Activated B cell treated with CpG ODN at 0.5 μM for 24 hours (primary cell): ENCODE measurements at regions not wholly inside any gene's neighbourhood (a gene's known extent, or its start where the extent isn't known, plus 50 kb on each side); places are given as distances from the start of the nearest gene placed in this dataset.

Experiments
- ATAC-seq: fragments of 200-7000 bp; cut with Tn5 transposase; one replicate; pipeline ENCODE4 v1.10.0; 2021; ENCODE audit warnings: low read depth, mild to moderate bottlenecking, moderate library complexity
- CTCF ChIA-PET: fragments of 350-600 bp; sonication (Branson Sonifier 250); formaldehyde crosslinking; loops from one replicate; lab custom pipeline; 2021; ENCODE audit warnings: antibody characterized with exemption; lab: Charles Lee
- POLR2A ChIA-PET: fragments of 350-600 bp; sonication (Branson Sonifier 250); formaldehyde crosslinking; loops from one replicate; lab custom pipeline; 2021; ENCODE audit warnings: antibody characterized with exemption; lab: Charles Lee
- DNase-seq: peaks from one replicate; pipeline ENCODE4 v3.0.0; 2022
- H3K27ac Mint-ChIP-seq: one replicate; pipeline ENCODE4 v1.8.0; 2020; ENCODE audit warnings: mixed read lengths
- H3K27me3 Mint-ChIP-seq: one replicate; pipeline ENCODE4 v1.8.0; 2021; ENCODE audit warnings: mixed read lengths
- H3K36me3 Mint-ChIP-seq: one replicate; pipeline ENCODE4 v1.8.0; 2021; ENCODE audit warnings: low read depth, mixed read lengths
- H3K4me1 Mint-ChIP-seq: one replicate; pipeline ENCODE4 v1.8.0; 2021; ENCODE audit warnings: mixed read lengths
- H3K4me3 Mint-ChIP-seq: one replicate; pipeline ENCODE4 v1.8.0; 2020; ENCODE audit warnings: mild to moderate bottlenecking, mixed read lengths
- H3K9me3 Mint-ChIP-seq: one replicate; pipeline ENCODE4 v1.8.0; 2020; ENCODE audit warnings: mixed read lengths
- intact Hi-C: fragments of 100-400 bp; cut with micrococcal nuclease; formaldehyde crosslinking; loops from one replicate; pipeline ENCODE4 v1.15.1; 2024
- TF ChIP-seq, protein P1 (sequence below): fragments of 200-600 bp; IDR thresholded peaks from one replicate; pipeline ENCODE4 v1.8.0; 2022; ENCODE audit warnings: antibody characterized with exemption, mild to moderate bottlenecking

DNA sequence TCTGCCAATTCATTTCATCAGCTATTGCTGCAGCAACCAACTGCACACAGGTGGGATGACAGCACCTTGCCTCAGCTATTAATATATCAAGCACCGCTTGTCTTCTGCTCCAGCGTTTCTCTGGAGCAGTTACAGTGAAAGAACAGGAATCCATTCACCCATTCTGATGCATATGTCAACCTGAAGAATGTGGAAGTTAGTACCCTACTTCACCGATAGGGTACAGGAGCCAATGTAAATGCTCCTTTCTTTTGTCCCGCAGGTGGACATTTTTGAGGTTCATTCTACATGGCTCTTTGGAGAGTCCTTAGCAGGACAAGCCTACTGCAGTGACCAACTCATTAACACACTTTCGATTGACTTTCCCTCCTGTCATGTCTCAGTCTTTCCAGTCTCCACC is 104.4 kb upstream of the PRNP start:
- no peaks in the 10 kb centered on the region for H3K36me3 Mint-ChIP-seq
- POLR2A ChIA-PET = no interaction called here
- ATAC-seq = no peak
- no peaks in the 10 kb centered on the region for H3K9me3 Mint-ChIP-seq
- no peak for DNase-seq
- H3K4me1 Mint-ChIP-seq = no peaks in the 10 kb centered on the region
- TF ChIP-seq, protein P1, sequence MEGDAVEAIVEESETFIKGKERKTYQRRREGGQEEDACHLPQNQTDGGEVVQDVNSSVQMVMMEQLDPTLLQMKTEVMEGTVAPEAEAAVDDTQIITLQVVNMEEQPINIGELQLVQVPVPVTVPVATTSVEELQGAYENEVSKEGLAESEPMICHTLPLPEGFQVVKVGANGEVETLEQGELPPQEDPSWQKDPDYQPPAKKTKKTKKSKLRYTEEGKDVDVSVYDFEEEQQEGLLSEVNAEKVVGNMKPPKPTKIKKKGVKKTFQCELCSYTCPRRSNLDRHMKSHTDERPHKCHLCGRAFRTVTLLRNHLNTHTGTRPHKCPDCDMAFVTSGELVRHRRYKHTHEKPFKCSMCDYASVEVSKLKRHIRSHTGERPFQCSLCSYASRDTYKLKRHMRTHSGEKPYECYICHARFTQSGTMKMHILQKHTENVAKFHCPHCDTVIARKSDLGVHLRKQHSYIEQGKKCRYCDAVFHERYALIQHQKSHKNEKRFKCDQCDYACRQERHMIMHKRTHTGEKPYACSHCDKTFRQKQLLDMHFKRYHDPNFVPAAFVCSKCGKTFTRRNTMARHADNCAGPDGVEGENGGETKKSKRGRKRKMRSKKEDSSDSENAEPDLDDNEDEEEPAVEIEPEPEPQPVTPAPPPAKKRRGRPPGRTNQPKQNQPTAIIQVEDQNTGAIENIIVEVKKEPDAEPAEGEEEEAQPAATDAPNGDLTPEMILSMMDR = no peak
- H3K27me3 Mint-ChIP-seq = peaks cover 37% of the 10 kb centered on the region
- no peak overlapping the region for H3K27ac Mint-ChIP-seq
- intact Hi-C loops = no loop called here
- CTCF ChIA-PET = no interaction called here
- H3K4me3 Mint-ChIP-seq = no peak overlapping the region

DNA sequence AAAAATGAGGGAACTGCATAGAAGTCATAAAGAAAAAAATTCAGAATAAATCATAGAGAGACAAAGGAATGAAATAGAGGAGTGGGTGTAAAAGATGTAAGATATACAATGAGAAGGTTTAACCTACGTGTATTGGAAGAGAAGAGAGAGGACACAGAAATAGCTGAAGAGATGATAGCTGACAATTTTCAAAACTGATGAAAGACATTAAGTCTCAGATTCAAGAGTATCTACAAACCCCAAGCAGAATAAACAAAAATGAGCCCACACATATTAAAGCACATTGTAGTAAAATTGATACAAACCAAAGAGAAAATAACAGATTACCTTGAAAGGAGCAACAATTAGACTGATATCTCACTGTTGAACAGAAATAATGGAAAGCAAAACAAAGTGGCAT is 107.9 kb upstream of the PRNP start:
- peaks cover 41% of the 10 kb centered on the region for H3K27me3 Mint-ChIP-seq
- CTCF ChIA-PET = no interaction called here

DNA sequence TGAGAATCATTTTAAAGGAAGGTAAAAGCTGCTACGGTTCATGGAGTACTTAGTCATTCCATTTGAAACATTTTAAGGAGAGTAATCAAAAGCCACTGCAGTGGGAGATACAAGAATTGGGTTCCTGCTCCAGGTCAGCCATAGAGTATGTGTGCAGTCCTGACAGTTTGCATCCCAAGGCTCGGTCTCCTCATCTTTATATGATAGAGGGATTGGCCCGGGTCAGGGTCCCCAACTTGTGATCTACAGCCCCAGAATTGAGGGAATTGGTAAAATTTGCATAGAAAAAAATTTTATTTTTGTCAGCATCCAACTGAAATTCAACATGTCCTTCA is 111.9 kb upstream of the PRNP start:
- intact Hi-C loops = no loop called here
- H3K27ac Mint-ChIP-seq = no peak overlapping the region
- no peaks in the 10 kb centered on the region for H3K9me3 Mint-ChIP-seq
- ChIA-PET CTCF (no interaction called here), POLR2A (no interaction called here)
- H3K4me3 Mint-ChIP-seq = no peak overlapping the region
- no peak for DNase-seq
- H3K4me1 Mint-ChIP-seq = no peaks in the 10 kb centered on the region
- H3K27me3 Mint-ChIP-seq = peaks cover 31% of the 10 kb centered on the region
- TF ChIP-seq, protein P1 = no peak
- H3K36me3 Mint-ChIP-seq = no peaks in the 10 kb centered on the region
- ATAC-seq = no peak

More for the DNA sequence above, 107.9 kb upstream of the PRNP start:
- intact Hi-C loops = no loop called here
- ATAC-seq (no peak), DNase-seq (no peak)
- H3K36me3 Mint-ChIP-seq = no peaks in the 10 kb centered on the region
- H3K27ac Mint-ChIP-seq = no peak overlapping the region
- no peaks in the 10 kb centered on the region for H3K9me3 Mint-ChIP-seq
- no peak overlapping the region for H3K4me3 Mint-ChIP-seq
- POLR2A ChIA-PET = no interaction called here
- H3K4me1 Mint-ChIP-seq = no peaks in the 10 kb centered on the region
- TF ChIP-seq, protein P1 = no peak

DNA sequence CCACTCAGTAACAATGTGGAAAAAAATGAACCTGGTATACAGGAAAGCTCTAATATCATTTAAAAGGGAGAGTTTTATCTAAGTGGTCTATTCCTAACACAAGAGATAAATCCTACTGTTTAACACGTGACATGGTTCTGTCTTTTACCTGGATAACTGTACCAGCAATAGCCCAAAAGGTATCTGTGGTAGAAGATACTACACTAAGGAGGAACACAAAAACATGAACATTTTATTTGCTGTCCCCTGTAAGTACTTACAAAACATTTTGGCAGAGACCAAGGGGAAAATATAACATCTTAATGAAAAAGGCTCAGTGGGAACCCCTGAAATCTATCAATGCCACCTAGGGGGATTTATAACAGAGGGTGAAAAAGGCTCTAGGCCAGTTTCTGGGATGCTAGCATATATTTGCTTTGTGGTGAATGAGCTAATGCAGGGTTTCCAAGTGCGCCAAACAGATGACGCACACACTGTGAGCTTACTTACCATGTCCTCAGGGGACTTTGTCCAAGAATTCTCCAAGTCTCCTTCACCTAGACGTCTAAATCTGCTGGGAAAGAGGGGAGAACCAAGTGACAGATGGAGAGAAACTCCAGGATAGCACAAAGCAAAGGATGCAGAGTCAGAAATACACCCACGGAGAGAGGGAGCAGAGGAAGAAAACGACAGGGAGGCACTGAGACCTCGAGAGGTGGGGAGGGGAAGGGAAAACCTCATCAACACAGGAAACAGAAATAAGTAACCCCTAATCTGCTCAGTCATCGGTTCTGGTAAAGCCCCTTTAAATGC is 112.5 kb upstream of the PRNP start:
- peaks cover 31% of the 10 kb centered on the region for H3K27me3 Mint-ChIP-seq
- CTCF ChIA-PET = no interaction called here

DNA sequence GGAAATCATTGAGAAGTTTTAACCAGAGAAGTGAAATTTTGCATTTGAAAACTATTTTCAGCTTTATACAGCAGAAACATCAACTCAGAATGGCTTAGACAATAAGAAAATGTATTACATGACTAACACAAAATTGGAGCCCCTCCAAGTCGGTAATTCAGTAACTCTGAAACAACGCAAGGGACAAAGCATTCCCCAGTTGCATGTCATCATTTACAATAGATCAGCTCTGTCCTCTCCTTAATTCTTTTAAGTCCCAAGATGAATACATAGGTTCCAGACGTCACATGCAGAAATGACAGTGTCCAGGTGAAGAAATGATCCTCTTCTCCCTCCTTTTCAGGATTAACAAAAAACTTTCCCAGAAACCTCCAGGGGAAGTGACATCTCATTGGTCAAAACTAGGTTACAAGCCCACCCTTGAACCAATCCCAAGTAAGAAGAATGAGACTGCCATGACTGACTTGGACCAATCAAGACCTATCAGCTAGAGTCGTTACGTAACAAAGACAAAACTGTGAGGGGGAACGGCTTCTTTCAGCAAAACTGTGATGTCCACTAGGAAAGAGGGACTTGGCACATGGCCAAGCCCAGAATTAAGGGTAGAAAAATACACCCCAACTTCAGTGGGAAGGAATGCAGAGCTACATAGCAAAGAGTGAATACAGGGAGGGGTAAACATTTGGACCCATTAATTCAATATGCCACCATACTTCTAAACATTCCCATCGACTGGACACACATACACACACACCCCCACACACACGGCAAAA is 114.3 kb upstream of the PRNP start:
- TF ChIP-seq, protein P1 = no peak
- ATAC-seq (no peak), DNase-seq (no peak)
- no peaks in the 10 kb centered on the region for H3K9me3 Mint-ChIP-seq
- peaks cover 23% of the 10 kb centered on the region for H3K27me3 Mint-ChIP-seq
- no peaks in the 10 kb centered on the region for H3K4me1 Mint-ChIP-seq
- no peak overlapping the region for H3K27ac Mint-ChIP-seq
- POLR2A ChIA-PET = no interaction called here
- H3K36me3 Mint-ChIP-seq = no peaks in the 10 kb centered on the region
- H3K4me3 Mint-ChIP-seq = no peak overlapping the region
- CTCF ChIA-PET = no interaction called here
- intact Hi-C loops = no loop called here

More for the DNA sequence above, 112.5 kb upstream of the PRNP start:
- no peak for DNase-seq
- no peaks in the 10 kb centered on the region for H3K9me3 Mint-ChIP-seq
- TF ChIP-seq, protein P1 = no peak
- ATAC-seq = no peak
- no peaks in the 10 kb centered on the region for H3K4me1 Mint-ChIP-seq
- intact Hi-C loops = no loop called here
- H3K27ac Mint-ChIP-seq = no peak overlapping the region
- POLR2A ChIA-PET = no interaction called here
- no peaks in the 10 kb centered on the region for H3K36me3 Mint-ChIP-seq
- no peak overlapping the region for H3K4me3 Mint-ChIP-seq
